HG03460 (cell line): ENCODE measurements at regions not wholly inside any gene's neighbourhood (a gene's known extent, or its start where the extent isn't known, plus 50 kb on each side); places are given as distances from the start of the nearest gene placed in this dataset.

Source experiments
- ATAC-seq: cut with Tn5 transposase; IDR thresholded peaks from one replicate; pipeline ENCODE4 v1.9.1; 2021; ENCODE audit not compliant: unreplicated experiment

- ATAC-seq: no peak
Observed at GRCh38 chr12:124397807-124398577, 103.1 kb downstream of the RFLNA start.

GRCh38 chr12:124397399-124397679 is 102.4 kb downstream of the RFLNA start:
- ATAC-seq: no peak

DNA sequence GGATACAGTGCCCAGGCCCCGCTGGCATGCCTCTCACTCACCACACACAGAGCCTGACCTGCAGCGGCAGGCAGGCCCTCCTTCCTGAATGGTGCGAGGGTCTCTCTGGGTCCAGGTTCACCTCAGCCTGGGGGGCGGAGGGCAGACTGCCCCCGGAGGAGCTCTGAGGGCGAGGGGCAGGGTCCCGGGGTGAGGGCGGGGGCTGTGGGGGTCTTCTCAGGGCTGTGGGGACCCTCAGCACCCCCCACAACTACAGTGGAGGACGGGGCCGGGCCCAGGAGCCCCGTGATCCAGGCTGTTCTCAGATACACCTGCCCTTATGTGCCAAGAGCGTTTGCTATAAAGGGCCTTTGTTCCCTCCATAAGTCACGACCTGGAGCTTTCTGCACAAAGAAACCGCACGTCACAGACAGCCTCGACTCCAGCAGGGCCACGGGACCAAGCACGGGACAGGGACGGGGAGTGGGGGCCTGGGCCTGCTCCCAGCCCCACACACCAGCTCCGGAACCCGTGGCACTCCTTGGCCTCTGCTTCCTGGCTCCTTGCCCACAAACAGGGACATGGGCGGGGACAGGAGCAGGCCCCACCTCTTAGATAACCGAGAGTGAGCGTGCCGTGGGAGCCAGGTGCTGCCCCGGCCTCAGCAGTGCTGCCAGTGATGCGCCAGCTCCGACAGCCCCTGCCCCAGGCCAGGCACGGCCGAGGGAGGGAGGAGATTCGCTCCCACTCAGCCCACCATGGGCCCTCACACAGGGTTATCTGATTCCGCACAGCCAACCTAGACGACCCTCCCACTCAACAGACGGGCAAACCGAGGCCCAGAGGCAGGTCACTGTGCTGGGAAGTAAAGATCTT is 101.9 kb downstream of the RFLNA start:
- ATAC-seq: no peak

GRCh38 chr12:124395986-124396385 is 101.1 kb downstream of the RFLNA start:
- no peak for ATAC-seq

GRCh38 chr12:124395284-124395752 is 100.4 kb downstream of the RFLNA start:
- ATAC-seq: no peak

DNA sequence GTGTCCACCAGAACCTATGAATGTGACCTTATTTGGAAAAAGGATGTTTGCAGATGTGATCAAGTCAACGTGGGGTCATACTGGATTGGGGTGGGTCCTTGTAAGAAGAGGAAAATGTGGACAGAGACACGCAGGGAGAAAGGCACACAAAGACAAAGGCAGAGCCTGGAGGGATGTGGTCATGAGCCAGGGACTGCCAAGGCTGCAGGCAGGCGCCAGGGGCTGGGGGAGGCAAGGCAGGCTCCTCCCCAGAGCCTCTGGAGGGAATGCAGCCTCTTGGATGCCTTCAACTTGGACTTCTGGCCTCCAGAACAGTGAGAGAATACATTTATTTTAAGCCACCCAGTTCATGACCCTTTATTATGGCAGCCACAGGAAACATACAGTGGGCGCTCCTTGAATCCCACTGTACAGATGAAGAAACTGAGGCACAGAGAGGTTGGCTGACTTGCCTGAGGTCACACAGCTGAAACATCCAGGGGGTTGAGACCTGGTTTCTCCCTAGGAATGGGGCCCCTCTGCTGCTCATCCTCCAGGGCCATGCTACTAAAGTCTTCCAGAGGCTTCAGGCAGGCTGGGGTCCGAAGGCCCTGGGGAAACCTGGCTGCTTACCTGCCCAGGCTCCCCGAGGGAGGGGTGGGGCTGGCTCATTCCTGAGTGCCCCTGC is 99.7 kb downstream of the RFLNA start:
- ATAC-seq: no peak

DNA sequence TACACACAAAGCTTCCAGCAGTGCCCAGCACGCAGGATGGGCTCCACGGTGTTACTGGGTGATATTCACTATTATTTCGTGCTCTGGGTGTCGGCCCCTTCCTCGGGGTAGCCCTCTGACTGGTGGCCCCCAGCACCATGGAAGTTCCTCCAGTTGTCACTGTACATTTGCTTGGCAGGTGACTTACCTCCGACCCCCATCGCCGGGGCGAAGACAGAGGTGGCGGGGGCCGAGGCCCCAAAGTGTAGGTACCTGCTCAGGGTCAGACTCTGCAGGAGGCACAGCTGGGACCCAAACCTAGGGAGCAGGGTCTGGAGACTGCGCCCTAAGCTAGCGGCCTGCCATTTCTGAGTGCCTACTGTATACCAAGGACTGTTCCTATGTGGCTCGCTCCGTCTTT is 98.9 kb downstream of the RFLNA start:
- no peak for ATAC-seq

- ATAC-seq: no peak
Observed at GRCh38 chr12:124393414-124393790, 98.5 kb downstream of the RFLNA start.

- no peak for ATAC-seq
Observed at GRCh38 chr12:124392667-124393413, 97.9 kb downstream of the RFLNA start.

- no peak for ATAC-seq
Observed at GRCh38 chr12:124392271-124392666, 97.4 kb downstream of the RFLNA start.

DNA sequence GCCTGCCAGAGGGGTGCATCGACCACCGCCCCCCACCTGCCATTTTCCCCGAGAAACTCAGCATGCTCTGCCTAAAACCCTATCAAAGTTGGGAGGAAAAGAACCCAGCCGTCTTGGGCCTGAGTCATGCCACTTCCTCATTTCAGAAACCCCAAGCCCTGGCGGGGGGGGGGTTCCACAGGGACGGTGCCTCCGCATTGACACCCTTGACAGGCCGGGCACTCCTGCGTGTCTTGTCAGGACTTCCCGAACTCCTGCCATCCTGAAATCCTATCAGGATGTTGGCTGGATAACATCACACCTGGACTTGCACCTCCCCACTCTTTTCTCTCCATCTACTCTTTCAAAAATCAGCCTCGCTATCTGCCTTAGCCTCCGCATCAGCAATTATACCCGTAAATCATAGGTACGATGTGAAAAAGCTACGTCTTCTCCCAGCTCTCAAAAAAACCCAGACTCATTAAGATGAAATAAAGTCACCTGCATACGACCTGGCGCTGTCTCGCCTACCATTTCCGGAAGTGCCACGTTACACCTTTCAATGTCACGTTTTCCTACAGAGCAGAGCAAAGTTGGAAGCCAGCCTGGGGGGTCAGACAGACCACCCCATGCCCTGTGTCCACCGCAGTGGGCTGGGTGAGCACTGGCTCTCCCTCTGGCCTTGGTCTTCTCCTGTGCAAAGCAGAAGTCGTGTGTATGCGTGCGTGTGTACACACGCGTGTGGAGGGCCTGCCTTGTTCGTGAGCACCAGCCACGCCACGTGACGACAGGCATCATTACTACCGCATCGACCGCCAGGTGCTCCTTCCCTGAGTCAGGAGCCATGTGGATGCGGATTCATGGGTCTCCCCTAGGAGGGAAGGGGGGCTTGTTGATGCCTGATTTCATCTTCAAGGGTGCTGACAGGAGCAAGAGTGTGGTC is 96.7 kb downstream of the RFLNA start:
- ATAC-seq: peak; percentile 59

DNA sequence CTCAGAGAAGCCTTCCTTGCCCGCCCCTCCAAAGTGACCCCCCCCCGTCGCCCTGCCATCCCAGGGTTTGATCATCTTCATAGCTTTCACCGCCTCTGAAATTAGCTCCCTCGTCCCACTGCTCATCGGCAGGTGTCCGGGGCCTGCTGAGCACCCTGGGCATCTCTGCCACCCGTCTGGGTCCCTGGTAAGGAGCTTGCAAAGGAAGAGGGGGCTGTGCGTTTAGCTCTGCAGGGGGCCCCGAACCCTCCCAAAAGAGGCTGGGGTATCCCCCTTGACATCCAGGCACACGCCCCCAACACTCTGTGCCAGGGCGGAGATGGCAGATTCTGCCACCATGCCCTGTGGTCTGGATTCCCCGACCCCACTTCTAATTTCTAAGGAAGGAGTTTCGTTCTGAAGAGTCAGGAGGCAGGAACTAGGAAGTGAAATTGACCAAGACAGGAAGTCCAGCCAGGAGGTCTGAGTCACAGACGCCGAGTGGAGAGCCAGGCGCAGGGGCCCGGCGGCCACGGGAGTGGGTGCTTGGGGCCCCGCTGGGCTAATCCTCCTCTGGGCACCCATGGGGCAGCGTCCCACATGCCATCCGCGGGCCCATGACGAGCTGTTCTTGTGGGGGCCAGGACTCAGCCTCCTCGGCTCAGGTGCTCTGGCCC is 95.7 kb downstream of the RFLNA start:
- peak; percentile 44 for ATAC-seq

DNA sequence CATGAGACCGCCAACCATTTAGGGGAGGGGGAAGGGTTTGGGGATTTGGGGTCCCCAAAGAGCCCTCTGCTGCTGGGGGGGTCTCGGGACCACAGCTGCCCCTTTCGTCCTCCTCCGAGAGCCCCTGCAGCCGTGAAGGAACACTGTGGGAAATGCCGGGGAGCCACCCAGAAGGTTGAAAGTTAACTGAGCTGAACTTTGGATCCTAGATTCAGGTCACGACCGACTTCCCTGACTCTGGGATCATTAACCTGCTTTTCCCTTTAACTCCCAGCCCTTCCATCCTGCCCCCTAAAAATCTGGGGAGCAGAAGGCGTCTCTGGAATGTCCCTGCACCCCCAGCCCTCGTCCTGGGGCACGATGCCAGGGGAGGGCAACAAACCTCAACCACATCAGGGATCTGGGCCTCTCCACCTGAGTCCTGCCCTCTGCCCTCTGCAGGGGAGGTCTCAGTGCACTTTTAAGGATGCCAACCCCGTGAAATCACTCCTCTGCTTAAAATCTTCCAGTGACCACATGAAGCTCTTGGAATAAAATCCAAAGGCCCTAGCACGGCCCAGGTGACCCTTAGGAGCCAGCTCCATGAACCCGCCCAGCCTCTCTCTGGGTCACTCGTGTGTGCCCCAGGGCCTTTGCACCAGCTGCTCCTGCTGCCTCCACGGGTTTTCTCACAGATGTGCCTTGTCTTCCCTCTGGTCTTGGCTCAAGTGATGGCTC is 95.0 kb downstream of the RFLNA start:
- no peak for ATAC-seq

GRCh38 chr12:124389138-124389724 is 94.3 kb downstream of the RFLNA start:
- ATAC-seq: no peak

DNA sequence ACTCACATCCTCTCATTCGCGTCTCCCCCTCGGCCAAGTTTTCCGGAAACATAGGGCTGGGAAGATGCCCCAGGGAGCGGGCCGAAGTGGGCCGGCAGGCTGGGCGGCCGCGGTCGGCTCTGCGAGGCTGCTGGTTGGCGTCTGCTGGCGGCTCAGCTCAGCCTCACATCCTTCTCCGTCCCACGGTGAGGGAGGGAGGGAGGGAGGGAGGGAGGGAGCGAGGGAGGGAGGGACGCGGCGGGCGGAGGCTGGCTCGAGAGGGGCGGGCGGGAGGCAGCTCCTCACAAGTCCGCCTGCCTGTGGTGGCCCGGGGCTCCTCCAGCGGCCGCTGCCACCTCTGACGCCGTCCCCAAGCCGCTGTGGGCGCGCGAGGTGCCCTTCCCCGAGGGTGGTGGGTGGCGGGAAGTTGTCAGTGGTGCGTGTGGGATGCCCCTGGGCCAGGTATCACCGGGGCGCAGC is 93.8 kb downstream of the RFLNA start:
- ATAC-seq: no peak

DNA sequence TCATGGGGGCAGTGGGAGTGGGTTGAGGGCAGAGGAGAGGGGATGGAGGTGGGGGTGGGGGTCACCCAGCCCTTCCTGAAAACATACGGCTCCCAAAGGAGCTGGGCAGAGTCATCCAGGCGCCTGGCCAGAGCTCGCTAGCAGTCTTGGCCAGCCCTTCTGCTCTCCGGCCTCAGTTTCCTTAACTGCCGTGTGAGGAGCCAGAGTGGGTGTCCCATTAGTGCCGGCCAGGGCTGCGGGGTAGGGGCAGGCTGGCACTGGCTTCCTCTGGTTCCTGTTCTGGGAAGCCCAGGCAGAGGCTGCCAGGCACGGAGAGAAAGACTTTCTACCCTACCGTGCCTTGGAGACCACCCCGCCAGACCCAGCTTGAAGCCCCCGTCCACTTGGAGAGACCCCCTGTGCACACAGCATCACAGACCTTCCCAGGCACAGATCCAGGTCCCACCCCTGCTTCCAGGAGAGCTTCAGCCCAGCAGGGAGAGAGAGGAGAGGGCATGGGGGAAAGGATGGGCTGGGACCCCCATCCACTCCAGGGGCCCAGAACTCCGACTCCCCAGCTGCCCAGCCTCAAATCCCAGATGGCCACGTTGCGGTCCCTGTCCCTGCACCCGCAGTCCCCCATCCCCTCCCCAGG is 93.3 kb downstream of the RFLNA start:
- ATAC-seq: no peak

GRCh38 chr12:124387528-124387911 is 92.6 kb downstream of the RFLNA start:
- ATAC-seq: no peak
